ENCODE measurements at regions not wholly inside any gene's neighbourhood (a gene's known extent, or its start where the extent isn't known, plus 50 kb on each side); places are given as distances from the start of the nearest gene placed in this dataset.

DNA sequence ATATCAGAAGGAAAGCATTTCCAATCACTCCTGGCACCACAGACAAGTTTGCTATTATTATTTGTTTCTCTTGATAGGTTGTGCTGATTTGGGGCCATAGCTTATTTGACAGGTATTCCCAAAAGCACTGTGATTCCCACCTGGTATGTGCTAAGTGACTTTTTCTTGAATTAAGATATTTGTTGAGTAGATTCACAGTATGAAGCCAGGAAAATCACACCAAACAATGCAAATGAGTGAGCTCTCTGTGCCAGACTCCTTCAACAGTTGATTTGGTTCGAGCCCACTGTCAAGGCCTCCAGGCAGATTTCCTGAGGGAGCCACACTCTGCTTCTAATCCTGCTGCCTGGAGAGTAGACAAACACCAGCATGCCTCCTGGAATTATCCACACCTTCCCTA is 253.0 kb upstream of the POU2AF2 start:
- H3K4me1 ChIP-seq: no peaks in the 10 kb centered on the region
- no peak overlapping the region for H3K27ac ChIP-seq
- no peak overlapping the region for H3K4me3 ChIP-seq
- TF ChIP-seq, protein P1, sequence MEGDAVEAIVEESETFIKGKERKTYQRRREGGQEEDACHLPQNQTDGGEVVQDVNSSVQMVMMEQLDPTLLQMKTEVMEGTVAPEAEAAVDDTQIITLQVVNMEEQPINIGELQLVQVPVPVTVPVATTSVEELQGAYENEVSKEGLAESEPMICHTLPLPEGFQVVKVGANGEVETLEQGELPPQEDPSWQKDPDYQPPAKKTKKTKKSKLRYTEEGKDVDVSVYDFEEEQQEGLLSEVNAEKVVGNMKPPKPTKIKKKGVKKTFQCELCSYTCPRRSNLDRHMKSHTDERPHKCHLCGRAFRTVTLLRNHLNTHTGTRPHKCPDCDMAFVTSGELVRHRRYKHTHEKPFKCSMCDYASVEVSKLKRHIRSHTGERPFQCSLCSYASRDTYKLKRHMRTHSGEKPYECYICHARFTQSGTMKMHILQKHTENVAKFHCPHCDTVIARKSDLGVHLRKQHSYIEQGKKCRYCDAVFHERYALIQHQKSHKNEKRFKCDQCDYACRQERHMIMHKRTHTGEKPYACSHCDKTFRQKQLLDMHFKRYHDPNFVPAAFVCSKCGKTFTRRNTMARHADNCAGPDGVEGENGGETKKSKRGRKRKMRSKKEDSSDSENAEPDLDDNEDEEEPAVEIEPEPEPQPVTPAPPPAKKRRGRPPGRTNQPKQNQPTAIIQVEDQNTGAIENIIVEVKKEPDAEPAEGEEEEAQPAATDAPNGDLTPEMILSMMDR (IDR thresholded peaks at IDR 0.05): no peak
- no peak for DNase-seq (ENCODE audit: low spot score)
- no peaks in the 10 kb centered on the region for H3K9me3 ChIP-seq
- H3K27me3 ChIP-seq: no peaks in the 10 kb centered on the region
- H3K36me3 ChIP-seq: no peaks in the 10 kb centered on the region

DNA sequence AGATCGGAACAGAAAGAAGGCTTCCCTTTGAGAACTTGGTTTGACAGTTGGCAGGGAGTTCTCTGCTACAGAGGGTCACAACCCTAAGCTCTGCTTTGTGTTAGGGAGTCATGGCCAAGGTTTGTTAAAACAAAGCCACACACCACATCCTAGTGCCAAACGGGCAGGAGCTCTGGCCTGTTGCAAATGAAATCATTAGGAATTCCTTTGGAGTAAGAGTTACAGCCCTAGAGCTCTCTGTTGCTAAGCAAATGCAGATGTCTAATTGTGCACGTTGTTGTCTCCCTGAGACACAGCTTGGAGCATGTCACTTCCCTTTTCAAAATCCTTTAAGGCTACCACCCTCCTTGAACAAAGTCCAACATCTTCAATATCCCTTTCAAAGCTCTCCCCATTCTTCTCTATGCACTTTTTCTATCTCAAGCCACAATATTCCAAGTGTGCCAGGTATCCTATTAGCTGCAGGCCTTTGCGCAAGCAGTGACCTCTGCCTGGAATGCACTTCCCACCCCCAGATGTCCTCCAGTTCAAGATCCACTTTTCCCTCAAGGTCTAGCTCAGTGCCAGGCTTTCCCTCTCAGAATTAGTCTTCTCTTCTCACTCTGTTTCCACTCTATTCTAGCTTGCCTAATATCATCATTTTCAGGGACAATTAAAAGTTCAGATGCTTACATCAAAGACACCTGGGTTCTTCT is 253.7 kb upstream of the POU2AF2 start:
- DNase-seq (ENCODE audit: low spot score): no peak

DNA sequence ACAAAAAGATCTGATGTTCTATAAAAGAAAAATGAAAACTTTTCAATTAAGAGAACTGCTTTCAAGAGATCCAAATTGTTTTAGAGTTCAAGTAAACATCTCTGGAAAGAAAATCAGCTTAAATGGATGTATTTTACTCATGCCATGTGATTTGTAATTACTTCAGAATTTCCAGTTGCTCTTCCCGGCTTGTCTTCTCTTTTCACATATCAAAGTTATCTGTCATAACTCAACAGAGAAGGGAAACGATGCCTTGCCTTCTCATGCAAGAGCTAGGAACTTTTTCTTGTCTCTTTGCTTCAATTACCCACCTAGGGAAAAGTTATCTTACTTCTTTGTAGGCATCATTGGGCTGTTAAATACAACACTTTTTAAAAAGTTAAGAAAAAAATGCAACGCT is 255.2 kb upstream of the POU2AF2 start:
- Histone ChIP-seq H3K9me3 (no peaks in the 10 kb centered on the region), H3K36me3 (no peaks in the 10 kb centered on the region), H3K27ac (no peak overlapping the region), H3K4me1 (no peaks in the 10 kb centered on the region), H3K27me3 (no peaks in the 10 kb centered on the region), H3K4me3 (no peak overlapping the region)
- DNase-seq (ENCODE audit: low spot score): no peak
- TF ChIP-seq, protein P1 (IDR thresholded peaks at IDR 0.05): no peak

More for the DNA sequence above, 253.7 kb upstream of the POU2AF2 start:
- no peak overlapping the region for H3K27ac ChIP-seq
- H3K9me3 ChIP-seq: no peaks in the 10 kb centered on the region
- no peaks in the 10 kb centered on the region for H3K4me1 ChIP-seq
- no peaks in the 10 kb centered on the region for H3K36me3 ChIP-seq
- H3K4me3 ChIP-seq: no peak overlapping the region
- no peaks in the 10 kb centered on the region for H3K27me3 ChIP-seq
- TF ChIP-seq, protein P1 (IDR thresholded peaks at IDR 0.05): no peak

DNA sequence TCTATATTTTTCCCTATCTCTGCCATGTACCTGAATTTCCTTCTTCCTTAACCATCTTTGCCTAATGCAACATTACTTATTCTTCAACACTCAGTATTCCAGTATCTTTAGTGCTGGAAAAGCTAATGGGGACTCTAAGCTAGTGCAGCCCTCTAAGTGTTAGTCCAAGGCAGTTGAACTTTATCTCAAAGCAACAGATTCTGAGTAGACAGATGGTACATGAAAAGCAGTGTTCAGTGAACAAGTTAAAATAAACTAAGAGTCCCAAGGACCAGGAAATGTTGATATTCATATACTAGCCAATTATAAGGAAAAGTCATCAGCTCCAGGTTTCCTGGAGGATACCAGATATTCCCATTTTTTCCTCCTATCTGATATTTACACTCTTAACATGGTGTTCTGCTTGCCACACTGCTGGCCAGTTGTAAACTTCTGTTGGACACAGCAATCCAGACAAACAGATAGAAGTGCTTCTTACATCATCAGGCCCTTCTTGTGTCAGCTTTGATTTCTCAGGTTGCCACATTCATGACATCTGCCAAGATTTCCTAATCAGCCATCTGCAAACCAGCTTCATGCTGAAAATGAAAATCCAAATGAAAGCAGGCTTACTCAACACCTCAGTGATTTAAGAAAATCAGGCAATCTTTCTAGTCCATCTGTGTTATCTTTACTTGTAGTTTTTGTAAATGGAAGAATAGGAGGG is 255.9 kb upstream of the POU2AF2 start:
- Histone ChIP-seq H3K36me3 (no peaks in the 10 kb centered on the region), H3K27me3 (no peaks in the 10 kb centered on the region), H3K4me1 (no peaks in the 10 kb centered on the region), H3K4me3 (no peak overlapping the region), H3K9me3 (no peaks in the 10 kb centered on the region), H3K27ac (no peak overlapping the region)
- DNase-seq (ENCODE audit: low spot score): no peak
- TF ChIP-seq, protein P1 (IDR thresholded peaks at IDR 0.05): no peak

DNA sequence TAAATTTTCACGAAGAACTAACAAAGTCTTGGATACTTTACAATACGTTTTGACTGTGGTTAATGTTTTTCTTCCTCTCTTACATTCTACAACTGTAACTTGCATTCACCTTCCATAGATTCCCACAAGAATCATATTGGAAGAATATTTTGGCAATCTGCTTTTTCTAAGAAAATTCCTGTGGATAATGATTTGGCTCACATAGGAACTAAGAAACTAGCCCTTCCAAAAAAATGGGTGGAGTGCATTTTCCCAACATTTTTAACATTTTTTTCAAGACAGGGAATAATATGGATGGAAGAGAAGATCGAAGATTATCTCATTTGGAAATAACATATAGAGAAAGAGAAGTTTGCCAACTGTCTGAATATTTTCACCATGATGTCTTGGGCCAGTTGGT is 256.9 kb upstream of the POU2AF2 start:
- TF ChIP-seq, protein P1 (IDR thresholded peaks at IDR 0.05): no peak
- Histone ChIP-seq H3K9me3 (no peaks in the 10 kb centered on the region), H3K4me3 (no peak overlapping the region), H3K36me3 (no peaks in the 10 kb centered on the region), H3K4me1 (no peaks in the 10 kb centered on the region), H3K27ac (no peak overlapping the region), H3K27me3 (no peaks in the 10 kb centered on the region)
- DNase-seq (ENCODE audit: low spot score): no peak

All from right atrium auricular region (tissue), 2 donors.